ENCODE measurements at regions not wholly inside any gene's neighbourhood (a gene's known extent, or its start where the extent isn't known, plus 50 kb on each side); places are given as distances from the start of the nearest gene placed in this dataset.

DNA sequence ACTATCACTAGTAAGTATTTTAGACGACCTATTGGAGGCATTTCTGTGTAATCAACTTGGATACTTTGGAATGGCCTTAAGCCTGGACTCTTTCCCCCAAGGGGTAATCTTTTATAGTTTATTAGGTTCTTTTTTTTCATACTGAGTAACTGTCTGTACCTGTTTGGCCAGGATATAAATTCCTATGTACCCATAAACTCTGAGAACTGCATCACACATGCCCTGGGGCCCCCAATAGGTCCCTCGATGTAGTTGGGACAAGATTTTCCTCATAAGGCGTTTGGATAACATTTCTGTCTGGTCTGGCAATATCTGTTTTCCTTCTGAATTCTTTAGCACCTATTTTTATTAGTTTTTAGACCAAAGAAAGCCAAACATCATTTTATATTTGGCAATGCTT is 86.4 kb upstream of the WNT7A start:
- Histone ChIP-seq H3K36me3 (no peaks in the 10 kb centered on the region), H3K4me1 (no peaks in the 10 kb centered on the region), H3K27me3 (no peaks in the 10 kb centered on the region), H3K9me3 (no peaks in the 10 kb centered on the region), H3K27ac (no peak overlapping the region), H3K4me3 (no peak overlapping the region)
- intact Hi-C loops (cut with DNase I), result no loop called here
- FAIRE-seq (no peak), ATAC-seq (no peak), DNase-seq (no peak)
- WGBS, 2 donors, result 58 to 64% methylated on average over 3 of the region's 3 CpGs
- TF ChIP-seq, protein P1, sequence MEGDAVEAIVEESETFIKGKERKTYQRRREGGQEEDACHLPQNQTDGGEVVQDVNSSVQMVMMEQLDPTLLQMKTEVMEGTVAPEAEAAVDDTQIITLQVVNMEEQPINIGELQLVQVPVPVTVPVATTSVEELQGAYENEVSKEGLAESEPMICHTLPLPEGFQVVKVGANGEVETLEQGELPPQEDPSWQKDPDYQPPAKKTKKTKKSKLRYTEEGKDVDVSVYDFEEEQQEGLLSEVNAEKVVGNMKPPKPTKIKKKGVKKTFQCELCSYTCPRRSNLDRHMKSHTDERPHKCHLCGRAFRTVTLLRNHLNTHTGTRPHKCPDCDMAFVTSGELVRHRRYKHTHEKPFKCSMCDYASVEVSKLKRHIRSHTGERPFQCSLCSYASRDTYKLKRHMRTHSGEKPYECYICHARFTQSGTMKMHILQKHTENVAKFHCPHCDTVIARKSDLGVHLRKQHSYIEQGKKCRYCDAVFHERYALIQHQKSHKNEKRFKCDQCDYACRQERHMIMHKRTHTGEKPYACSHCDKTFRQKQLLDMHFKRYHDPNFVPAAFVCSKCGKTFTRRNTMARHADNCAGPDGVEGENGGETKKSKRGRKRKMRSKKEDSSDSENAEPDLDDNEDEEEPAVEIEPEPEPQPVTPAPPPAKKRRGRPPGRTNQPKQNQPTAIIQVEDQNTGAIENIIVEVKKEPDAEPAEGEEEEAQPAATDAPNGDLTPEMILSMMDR (IDR thresholded peaks at IDR 0.05), result no peak

DNA sequence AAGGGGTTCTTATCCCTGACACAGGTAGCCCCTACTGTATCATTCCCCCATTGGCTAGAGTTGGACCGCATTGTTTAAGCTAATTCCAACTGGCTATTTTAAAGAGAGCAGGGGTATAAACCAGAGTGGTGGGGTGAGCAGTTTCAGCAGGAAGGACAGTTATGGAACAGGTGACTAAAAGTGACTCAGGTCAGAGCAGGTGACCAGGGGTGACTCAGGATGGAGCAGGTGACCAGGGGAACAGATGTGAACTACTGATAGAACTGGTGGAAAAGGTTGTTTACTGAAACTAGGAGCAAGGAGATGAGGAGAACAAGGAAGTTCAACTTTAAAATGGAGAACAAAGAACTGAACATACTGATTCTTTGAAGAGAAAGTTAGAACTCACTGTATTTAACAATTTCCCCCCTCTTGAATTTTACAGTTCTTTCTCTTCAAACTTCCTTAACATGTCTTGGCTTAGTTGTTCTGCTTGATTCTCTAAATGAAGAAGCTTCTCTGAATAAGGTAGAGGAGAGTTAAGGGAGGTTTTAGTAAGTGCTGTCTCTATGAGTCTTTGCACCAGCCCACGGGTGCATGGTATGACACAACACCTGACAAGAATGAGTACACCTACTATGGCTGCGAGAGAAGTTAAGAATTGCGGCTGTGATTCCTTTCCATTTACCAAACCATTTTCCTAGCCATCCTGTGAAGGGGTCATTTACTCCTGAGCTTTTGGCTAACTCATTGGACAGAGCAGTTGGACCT is 83.4 kb upstream of the WNT7A start:
- Histone ChIP-seq H3K36me3 (no peaks in the 10 kb centered on the region), H3K27ac (no peak overlapping the region), H3K27me3 (no peaks in the 10 kb centered on the region), H3K4me1 (no peaks in the 10 kb centered on the region), H3K9me3 (no peaks in the 10 kb centered on the region), H3K4me3 (no peak overlapping the region)
- TF ChIP-seq, protein P1 (IDR thresholded peaks at IDR 0.05), result no peak
- intact Hi-C loops (cut with DNase I), result no loop called here
- ATAC-seq (no peak), DNase-seq (no peak), FAIRE-seq (no peak)
- 76 to 83% methylated on average over 4 of the region's 4 CpGs for WGBS, 2 donors

DNA sequence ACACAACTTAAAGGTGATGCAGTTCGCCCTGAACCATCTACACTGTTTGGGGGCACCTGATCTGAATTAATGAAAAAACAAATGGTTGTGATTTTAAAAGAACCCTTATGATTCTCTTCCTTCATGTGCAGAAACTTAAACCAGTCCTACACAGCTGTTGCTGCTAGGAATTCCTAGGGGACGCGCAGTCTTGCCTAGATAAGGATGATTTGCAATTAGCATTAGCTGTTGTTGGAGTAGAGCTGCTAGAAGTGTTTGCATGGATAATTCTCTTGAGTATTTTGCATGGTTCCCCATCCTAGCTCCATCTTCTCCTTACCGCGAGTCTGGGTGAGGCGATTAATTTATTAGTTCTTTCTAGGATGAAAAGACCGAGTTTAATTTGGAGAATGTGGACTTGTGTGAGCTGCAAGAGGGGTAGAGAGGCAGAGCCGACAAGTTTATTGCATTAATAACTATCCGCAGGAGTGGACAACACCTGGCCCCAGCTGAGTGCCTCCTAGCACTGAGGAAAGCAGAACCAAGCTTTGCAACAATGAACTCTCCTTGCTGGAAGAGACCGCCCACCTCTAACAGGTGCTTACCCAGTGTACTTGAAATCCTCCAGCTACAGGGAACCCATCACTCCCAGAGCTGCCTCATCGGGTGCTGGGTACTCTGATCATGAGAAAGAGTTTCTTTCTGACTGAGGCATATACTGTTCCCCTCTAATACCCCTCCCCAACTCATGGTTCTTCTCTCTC is 75.0 kb upstream of the WNT7A start:
- FAIRE-seq (no peak), ATAC-seq (no peak), DNase-seq (no peak)
- H3K9me3 ChIP-seq, result no peaks in the 10 kb centered on the region
- peaks cover 0 to 2% (median 0%) of the 10 kb centered on the region in 4 donors for H3K27me3 ChIP-seq
- H3K4me3 ChIP-seq, result no peak overlapping the region
- H3K36me3 ChIP-seq, result no peaks in the 10 kb centered on the region
- H3K27ac ChIP-seq, result no peak overlapping the region
- TF ChIP-seq, protein P1 (IDR thresholded peaks at IDR 0.05), result no peak
- intact Hi-C loops (cut with DNase I), result no loop called here
- no peaks in the 10 kb centered on the region for H3K4me1 ChIP-seq
- 78 to 83% methylated on average over 11 of the region's 11 CpGs for WGBS, 2 donors

DNA sequence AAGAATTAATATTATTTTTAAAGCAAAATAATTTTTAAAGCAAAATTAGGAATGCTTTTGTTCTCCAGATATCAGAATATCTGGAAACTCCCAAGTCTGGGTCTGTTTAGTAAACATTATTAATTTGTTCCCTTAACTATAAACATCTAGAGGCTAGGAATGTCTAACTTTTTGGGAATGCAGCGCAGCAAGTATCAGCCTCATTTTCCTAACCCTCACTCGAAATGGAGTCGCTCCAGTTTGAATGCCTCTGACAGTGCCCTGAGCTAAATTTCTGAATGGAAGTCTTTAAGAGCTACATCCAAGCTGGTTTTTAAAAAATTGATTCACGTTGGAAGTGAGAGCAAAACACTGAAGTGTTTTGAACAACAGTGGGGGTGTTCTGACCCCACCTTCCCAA is 74.4 kb upstream of the WNT7A start:
- ATAC-seq (no peak), FAIRE-seq (no peak), DNase-seq (no peak)
- Histone ChIP-seq H3K36me3 (no peaks in the 10 kb centered on the region), H3K27me3 (peaks cover 0 to 5% (median 0%) of the 10 kb centered on the region in 4 donors), H3K4me3 (no peak overlapping the region), H3K9me3 (no peaks in the 10 kb centered on the region), H3K27ac (no peak overlapping the region), H3K4me1 (no peaks in the 10 kb centered on the region)
- 63 to 76% methylated on average over 4 of the region's 4 CpGs for WGBS, 2 donors
- TF ChIP-seq, protein P1 (IDR thresholded peaks at IDR 0.05), result no peak
- intact Hi-C loops (cut with DNase I), result no loop called here

DNA sequence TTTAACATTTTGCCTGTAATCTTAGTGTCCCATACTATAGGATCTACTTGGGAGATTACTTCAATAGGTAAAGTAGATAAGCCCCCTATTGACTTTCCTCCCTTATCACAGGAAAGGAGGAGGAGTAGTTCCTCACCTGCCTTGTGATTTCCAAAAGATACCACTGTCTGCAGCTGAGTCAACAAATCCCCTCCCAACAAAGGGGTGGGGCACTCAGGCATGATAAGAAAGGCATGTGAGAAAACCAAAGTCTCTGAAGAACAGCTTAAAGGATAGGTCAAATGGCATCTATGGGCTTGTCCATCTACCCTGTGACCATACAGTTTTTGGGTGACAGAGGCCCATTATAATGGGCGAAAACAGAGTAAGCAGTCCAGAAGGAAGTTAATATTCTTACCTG is 71.3 kb upstream of the WNT7A start:
- no peak overlapping the region for H3K4me3 ChIP-seq
- TF ChIP-seq, protein P1 (IDR thresholded peaks at IDR 0.05), result no peak
- intact Hi-C loops (cut with DNase I), result no loop called here
- 84 to 94% methylated on average over 1 of the region's 1 CpG for WGBS, 2 donors
- H3K27ac ChIP-seq, result no peak overlapping the region
- DNase-seq (no peak), FAIRE-seq (no peak), ATAC-seq (no peak)
- no peaks in the 10 kb centered on the region for H3K9me3 ChIP-seq
- H3K4me1 ChIP-seq, result no peaks in the 10 kb centered on the region
- H3K36me3 ChIP-seq, result no peaks in the 10 kb centered on the region
- peaks cover 0 to 11% (median 0%) of the 10 kb centered on the region in 4 donors for H3K27me3 ChIP-seq
